ENCODE measurements at regions not wholly inside any gene's neighbourhood (a gene's known extent, or its start where the extent isn't known, plus 50 kb on each side); places are given as distances from the start of the nearest gene placed in this dataset.

DNA sequence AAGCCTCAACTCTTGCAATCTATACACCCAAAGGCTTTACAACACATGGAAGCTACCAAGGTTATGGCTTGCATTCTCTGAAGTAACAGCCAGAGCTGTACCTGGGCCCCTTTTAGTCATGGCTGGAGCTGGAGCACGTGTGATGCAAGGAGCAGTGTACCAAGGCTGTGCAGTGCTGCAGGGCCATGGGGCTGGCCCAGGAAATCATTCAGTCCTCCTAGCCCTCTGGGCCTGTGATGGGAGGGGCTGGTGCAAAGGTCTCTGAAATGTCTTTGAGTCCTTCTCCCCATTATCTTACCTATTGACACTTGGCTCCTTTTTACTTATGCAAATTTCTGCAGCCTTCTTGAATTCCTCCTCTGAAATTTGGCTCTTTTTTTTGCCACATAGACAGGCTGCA, 500.1 kb upstream of the FAM47C start:
- Histone ChIP-seq H4K20me1 (ENCODE audit: low read depth) (no peaks in the 10 kb centered on the region), H3F3A (ENCODE audit: low read depth) (no peaks in the 10 kb centered on the region), H3K27me3 (no peaks in the 10 kb centered on the region), H3K9me3 (ENCODE audit: low read depth) (no peaks in the 10 kb centered on the region), H3K9ac (no peak overlapping the region), H3K27ac (no peak overlapping the region), H3K4me3 (no peak overlapping the region), H3K4me2 (no peak overlapping the region), H3K79me2 (ENCODE audit: low read depth) (no peaks in the 10 kb centered on the region), H3K36me3 (no peaks in the 10 kb centered on the region), H3K4me1 (no peaks in the 10 kb centered on the region), H2AFZ (replicated peaks) (no peak overlapping the region)
- peaks cover 22% of the 10 kb centered on the region for H3K9me3 Mint-ChIP-seq
- TF ChIP-seq EZH2 (IDR thresholded peaks at IDR 0.05) (no peak), EZH2phosphoT487 (IDR thresholded peaks at IDR 0.05) (no peak)
- TF ChIP-seq, protein P1, sequence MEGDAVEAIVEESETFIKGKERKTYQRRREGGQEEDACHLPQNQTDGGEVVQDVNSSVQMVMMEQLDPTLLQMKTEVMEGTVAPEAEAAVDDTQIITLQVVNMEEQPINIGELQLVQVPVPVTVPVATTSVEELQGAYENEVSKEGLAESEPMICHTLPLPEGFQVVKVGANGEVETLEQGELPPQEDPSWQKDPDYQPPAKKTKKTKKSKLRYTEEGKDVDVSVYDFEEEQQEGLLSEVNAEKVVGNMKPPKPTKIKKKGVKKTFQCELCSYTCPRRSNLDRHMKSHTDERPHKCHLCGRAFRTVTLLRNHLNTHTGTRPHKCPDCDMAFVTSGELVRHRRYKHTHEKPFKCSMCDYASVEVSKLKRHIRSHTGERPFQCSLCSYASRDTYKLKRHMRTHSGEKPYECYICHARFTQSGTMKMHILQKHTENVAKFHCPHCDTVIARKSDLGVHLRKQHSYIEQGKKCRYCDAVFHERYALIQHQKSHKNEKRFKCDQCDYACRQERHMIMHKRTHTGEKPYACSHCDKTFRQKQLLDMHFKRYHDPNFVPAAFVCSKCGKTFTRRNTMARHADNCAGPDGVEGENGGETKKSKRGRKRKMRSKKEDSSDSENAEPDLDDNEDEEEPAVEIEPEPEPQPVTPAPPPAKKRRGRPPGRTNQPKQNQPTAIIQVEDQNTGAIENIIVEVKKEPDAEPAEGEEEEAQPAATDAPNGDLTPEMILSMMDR (IDR thresholded peaks at IDR 0.05): no peak
- H3K4me1 Mint-ChIP-seq: no peaks in the 10 kb centered on the region
- H3K36me3 Mint-ChIP-seq: no peaks in the 10 kb centered on the region
- H3K4me3 Mint-ChIP-seq: no peak overlapping the region
- no peak overlapping the region for H3K27ac Mint-ChIP-seq
- no peak for DNase-seq (ENCODE audit: low spot score)
- no peaks in the 10 kb centered on the region for H3K27me3 Mint-ChIP-seq (ENCODE audit: insufficient read depth, low read depth)

DNA sequence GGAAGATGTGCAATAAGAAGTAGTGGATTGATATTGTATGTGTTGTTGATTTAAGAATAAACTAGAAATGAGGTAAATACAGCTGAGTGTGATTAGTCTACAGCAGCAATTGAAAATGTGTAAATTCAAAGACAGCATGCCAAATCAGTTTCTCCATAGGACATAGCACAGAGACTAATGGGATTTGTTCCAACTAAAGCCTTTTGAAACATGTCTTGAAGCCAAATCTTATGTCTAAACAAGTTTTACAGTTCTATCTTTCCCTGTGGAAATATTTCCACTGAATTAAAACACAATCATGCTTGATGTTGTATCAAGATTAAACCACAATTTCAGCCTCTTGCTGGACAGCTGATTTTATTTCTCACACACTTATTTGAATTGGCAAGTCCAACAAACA, 497.4 kb upstream of the FAM47C start:
- H3K9me3 Mint-ChIP-seq: peaks cover 22% of the 10 kb centered on the region
- TF ChIP-seq, protein P1 (IDR thresholded peaks at IDR 0.05): no peak
- TF ChIP-seq EZH2phosphoT487 (IDR thresholded peaks at IDR 0.05) (no peak), EZH2 (IDR thresholded peaks at IDR 0.05) (no peak)
- H3K4me3 ChIP-seq: no peak overlapping the region

DNA sequence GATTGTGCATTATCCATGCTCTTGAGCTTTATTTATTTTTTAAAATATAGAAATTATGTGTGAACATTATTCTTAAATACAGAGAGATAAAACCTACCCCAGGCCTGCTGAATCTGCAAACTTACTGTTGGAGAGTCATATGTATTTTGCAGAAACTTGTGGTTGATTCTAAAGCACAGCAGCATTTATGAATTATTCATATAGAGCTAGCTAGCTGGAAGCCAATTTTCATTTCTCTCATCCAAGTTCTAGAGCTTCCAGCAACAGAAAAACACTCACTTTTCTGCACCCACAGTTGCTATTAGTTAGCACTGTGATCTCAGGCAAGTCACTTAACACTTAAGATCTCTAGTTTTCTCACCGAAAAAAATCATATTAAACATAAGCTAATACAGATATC, 479.5 kb upstream of the FAM47C start:
- Mint-ChIP-seq H3K36me3 (no peaks in the 10 kb centered on the region), H3K9me3 (no peaks in the 10 kb centered on the region), H3K4me3 (no peak overlapping the region), H3K27me3 (ENCODE audit: insufficient read depth, low read depth) (no peaks in the 10 kb centered on the region), H3K27ac (no peak overlapping the region), H3K4me1 (no peaks in the 10 kb centered on the region)
- Histone ChIP-seq H3K27ac (no peak overlapping the region), H3K4me2 (no peak overlapping the region), H3K36me3 (no peaks in the 10 kb centered on the region), H3K4me1 (no peaks in the 10 kb centered on the region), H3K27me3 (no peaks in the 10 kb centered on the region), H3K4me3 (no peak overlapping the region), H3K9me3 (ENCODE audit: low read depth) (peaks cover 3% of the 10 kb centered on the region), H3F3A (ENCODE audit: low read depth) (no peaks in the 10 kb centered on the region), H4K20me1 (ENCODE audit: low read depth) (no peaks in the 10 kb centered on the region), H2AFZ (replicated peaks) (no peak overlapping the region), H3K9ac (no peak overlapping the region), H3K79me2 (ENCODE audit: low read depth) (no peaks in the 10 kb centered on the region)
- DNase-seq (ENCODE audit: low spot score): no peak
- TF ChIP-seq, protein P1 (IDR thresholded peaks at IDR 0.05): no peak

More for the DNA sequence above, 497.4 kb upstream of the FAM47C start:
- no peak overlapping the region for H2AFZ ChIP-seq (replicated peaks)
- no peak overlapping the region for H3K9ac ChIP-seq
- Mint-ChIP-seq H3K27ac (no peak overlapping the region), H3K4me1 (no peaks in the 10 kb centered on the region), H3K36me3 (no peaks in the 10 kb centered on the region), H3K27me3 (ENCODE audit: insufficient read depth, low read depth) (no peaks in the 10 kb centered on the region), H3K4me3 (no peak overlapping the region)
- H3K4me1 ChIP-seq: no peaks in the 10 kb centered on the region
- no peaks in the 10 kb centered on the region for H3K9me3 ChIP-seq (ENCODE audit: low read depth)
- H4K20me1 ChIP-seq (ENCODE audit: low read depth): no peaks in the 10 kb centered on the region
- no peaks in the 10 kb centered on the region for H3K36me3 ChIP-seq
- H3K27ac ChIP-seq: no peak overlapping the region
- DNase-seq (ENCODE audit: low spot score): no peak
- no peaks in the 10 kb centered on the region for H3F3A ChIP-seq (ENCODE audit: low read depth)
- no peaks in the 10 kb centered on the region for H3K79me2 ChIP-seq (ENCODE audit: low read depth)
- no peak overlapping the region for H3K4me2 ChIP-seq
- H3K27me3 ChIP-seq: no peaks in the 10 kb centered on the region

DNA sequence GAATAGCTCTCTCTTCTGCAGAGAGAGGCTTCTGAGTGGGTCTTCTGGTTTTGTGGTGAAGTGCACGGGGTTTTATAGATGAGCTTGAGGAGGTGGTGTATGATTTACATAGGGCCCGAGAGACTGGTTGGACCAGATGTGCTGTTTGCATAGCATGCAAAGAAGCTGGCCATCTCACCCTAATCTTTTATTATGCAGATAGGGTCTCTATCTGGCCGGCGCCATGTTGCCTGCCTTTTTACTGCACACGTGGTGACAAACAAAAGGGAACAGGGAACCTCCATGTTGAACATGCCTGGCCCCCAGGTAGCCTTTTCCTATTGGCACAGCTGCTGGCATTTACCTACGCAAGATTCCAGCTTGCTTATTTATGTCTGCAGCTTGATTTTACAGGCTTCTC, 473.3 kb upstream of the FAM47C start:
- Histone ChIP-seq H3K9ac (no peak overlapping the region), H3K4me3 (no peak overlapping the region), H3K79me2 (ENCODE audit: low read depth) (no peaks in the 10 kb centered on the region), H2AFZ (replicated peaks) (no peak overlapping the region), H3K4me2 (no peak overlapping the region), H3K27me3 (no peaks in the 10 kb centered on the region), H3K27ac (no peak overlapping the region), H3F3A (ENCODE audit: low read depth) (no peaks in the 10 kb centered on the region), H3K9me3 (ENCODE audit: low read depth) (peaks cover 4% of the 10 kb centered on the region), H4K20me1 (ENCODE audit: low read depth) (no peaks in the 10 kb centered on the region), H3K36me3 (no peaks in the 10 kb centered on the region), H3K4me1 (no peaks in the 10 kb centered on the region)
- DNase-seq (ENCODE audit: low spot score): no peak
- Mint-ChIP-seq H3K27me3 (ENCODE audit: insufficient read depth, low read depth) (no peaks in the 10 kb centered on the region), H3K9me3 (no peaks in the 10 kb centered on the region), H3K36me3 (no peaks in the 10 kb centered on the region), H3K27ac (no peak overlapping the region), H3K4me3 (no peak overlapping the region), H3K4me1 (no peaks in the 10 kb centered on the region)
- TF ChIP-seq EZH2phosphoT487 (IDR thresholded peaks at IDR 0.05): no peak
- TF ChIP-seq EZH2 (IDR thresholded peaks at IDR 0.05): no peak
- TF ChIP-seq, protein P1 (IDR thresholded peaks at IDR 0.05): no peak

All from neural progenitor cell (in vitro differentiated cells).